ENCODE measurements at regions not wholly inside any gene's neighbourhood (a gene's known extent, or its start where the extent isn't known, plus 50 kb on each side); places are given as distances from the start of the nearest gene placed in this dataset.

- ChIA-PET POLR2A (no interaction called here), CTCF (no interaction called here), RAD21 (ENCODE audit: low non-redundant PET in 1 of 2, low total read pairs in 2 of 2, uncharacterized antibody in 2 of 2, unreplicated experiment in 2 of 2) (no interaction called here)
- H3K27me3 ChIP-seq (ENCODE audit: insufficient read depth, low read length), result no peaks in the 10 kb centered on the region
- no peak overlapping the region for H3K9ac ChIP-seq (ENCODE audit: low read length)
- intact Hi-C loops (cut with micrococcal nuclease), result no loop called here
- H2AFZ ChIP-seq (ENCODE audit: low read depth, low read length, poor library complexity, severe bottlenecking), result no peak overlapping the region
- H3K9me2 ChIP-seq (ENCODE audit: insufficient read depth), result no peaks in the 10 kb centered on the region
- no peaks in the 10 kb centered on the region for H3K36me3 ChIP-seq (ENCODE audit: control insufficient read depth in 1 of 2, insufficient read depth in 2 of 2, low read length in 2 of 2)
- no peaks in the 10 kb centered on the region for H4K20me1 ChIP-seq (ENCODE audit: insufficient read depth)
- no peaks in the 10 kb centered on the region for H3K79me2 ChIP-seq (ENCODE audit: insufficient read depth, low read length)
- H3K4me1 ChIP-seq (ENCODE audit: control insufficient read depth in 1 of 2, insufficient read depth in 2 of 2, low read length in 2 of 2), result no peaks in the 10 kb centered on the region
- BruUV-seq (replicated peaks), result no TSS peak
- H3K4me2 ChIP-seq (ENCODE audit: low read length), result no peak overlapping the region
- DNase-seq (ENCODE audit: low read depth, low spot score), result no peak
- ATAC-seq, result no peak
- H3K9me3 ChIP-seq (ENCODE audit: control insufficient read depth in 1 of 2, insufficient read depth in 1 of 2, low read depth in 1 of 2, low read length in 2 of 2), result no peaks in the 10 kb centered on the region
- no peak overlapping the region for H3K4me3 ChIP-seq (replicated peaks in 1 of 2; ENCODE audit: low read depth in 1 of 2, low read length in 2 of 2)
- TF ChIP-seq JUND (IDR thresholded peaks at IDR 0.05), result no peak
- no peak for TF ChIP-seq ELF1 (IDR thresholded peaks at IDR 0.05; ENCODE audit: borderline replicate concordance, low read depth)
- no peak for TF ChIP-seq RAD21 (IDR thresholded peaks at IDR 0.05; ENCODE audit: low read depth)
- no peak for TF ChIP-seq SRF (IDR thresholded peaks at IDR 0.05; ENCODE audit: low read depth)
- no peak for TF ChIP-seq SIN3A (IDR thresholded peaks at IDR 0.05; ENCODE audit: low read depth)
- TF ChIP-seq SP1 (IDR thresholded peaks at IDR 0.05; ENCODE audit: low read depth), result no peak
- no peak for TF ChIP-seq FOSL1 (IDR thresholded peaks at IDR 0.05; ENCODE audit: low read depth)
- no peak for TF ChIP-seq ATF3 (IDR thresholded peaks at IDR 0.05)
- no peak for TF ChIP-seq MAX (IDR thresholded peaks at IDR 0.05)
- TF ChIP-seq YY1 (IDR thresholded peaks at IDR 0.05; ENCODE audit: extremely low read depth, insufficient replicate concordance, low read depth, low read length), result no peak
- no peak for TF ChIP-seq CBX3 (IDR thresholded peaks at IDR 0.05; ENCODE audit: low read depth)
- no peak for TF ChIP-seq ZNF274 (IDR thresholded peaks at IDR 0.05; ENCODE audit: low read depth, low read length)
- H3K27ac ChIP-seq (ENCODE audit: low read depth, low read length), result no peak overlapping the region
Measured at GRCh38 chr4:95606739-95607138, 58.0 kb upstream of the UNC5C start.

GRCh38 chr4:95603393-95603792 is 54.6 kb upstream of the UNC5C start:
- H3K9me3 ChIP-seq (ENCODE audit: control insufficient read depth in 1 of 2, insufficient read depth in 1 of 2, low read depth in 1 of 2, low read length in 2 of 2), result no peaks in the 10 kb centered on the region
- no peaks in the 10 kb centered on the region for H3K79me2 ChIP-seq (ENCODE audit: insufficient read depth, low read length)
- TF ChIP-seq TCF7L2 (IDR thresholded peaks at IDR 0.05; ENCODE audit: borderline replicate concordance, extremely low read depth, insufficient read depth, insufficient read length), result no peak
- TF ChIP-seq ZNF274 (IDR thresholded peaks at IDR 0.05; ENCODE audit: low read depth, low read length), result no peak
- TF ChIP-seq REST (IDR thresholded peaks at IDR 0.05; ENCODE audit: low read depth), result no peak
- no peak for TF ChIP-seq ATF3 (IDR thresholded peaks at IDR 0.05)
- TF ChIP-seq YY1 (IDR thresholded peaks at IDR 0.05; ENCODE audit: extremely low read depth, insufficient replicate concordance, low read depth, low read length), result no peak
- no peak for TF ChIP-seq CTCF (IDR thresholded peaks at IDR 0.05 in 2 of 3, conservative IDR thresholded peaks at IDR 0.05 in 1 of 3; ENCODE audit: borderline replicate concordance in 1 of 3, insufficient read depth in 1 of 3, low read depth in 2 of 3, low read length in 2 of 3)
- no peak for TF ChIP-seq EZH2 (IDR thresholded peaks at IDR 0.05)
- H2AFZ ChIP-seq (ENCODE audit: low read depth, low read length, poor library complexity, severe bottlenecking), result no peak overlapping the region
- H3K27me3 ChIP-seq (ENCODE audit: insufficient read depth, low read length), result no peaks in the 10 kb centered on the region
- H3K4me2 ChIP-seq (ENCODE audit: low read length), result no peak overlapping the region
- intact Hi-C loops (cut with micrococcal nuclease), result no loop called here
- H3K4me3 ChIP-seq (replicated peaks in 1 of 2; ENCODE audit: low read depth in 1 of 2, low read length in 2 of 2), result no peak overlapping the region
- no peaks in the 10 kb centered on the region for H3K36me3 ChIP-seq (ENCODE audit: control insufficient read depth in 1 of 2, insufficient read depth in 2 of 2, low read length in 2 of 2)
- no peaks in the 10 kb centered on the region for H3K9me2 ChIP-seq (ENCODE audit: insufficient read depth)
- H4K20me1 ChIP-seq (ENCODE audit: insufficient read depth), result no peaks in the 10 kb centered on the region
- no peak overlapping the region for H3K27ac ChIP-seq (ENCODE audit: low read depth, low read length)
- ChIA-PET CTCF (no interaction called here), POLR2A (no interaction called here), RAD21 (ENCODE audit: low non-redundant PET in 1 of 2, low total read pairs in 2 of 2, uncharacterized antibody in 2 of 2, unreplicated experiment in 2 of 2) (no interaction called here)
- no peak overlapping the region for H3K9ac ChIP-seq (ENCODE audit: low read length)
- ATAC-seq (no peak), DNase-seq (ENCODE audit: low read depth, low spot score) (no peak)
- BruUV-seq (replicated peaks), result no TSS peak
- H3K4me1 ChIP-seq (ENCODE audit: control insufficient read depth in 1 of 2, insufficient read depth in 2 of 2, low read length in 2 of 2), result no peaks in the 10 kb centered on the region
